ENCODE measurements at regions not wholly inside any gene's neighbourhood (a gene's known extent, or its start where the extent isn't known, plus 50 kb on each side); places are given as distances from the start of the nearest gene placed in this dataset.

DNA sequence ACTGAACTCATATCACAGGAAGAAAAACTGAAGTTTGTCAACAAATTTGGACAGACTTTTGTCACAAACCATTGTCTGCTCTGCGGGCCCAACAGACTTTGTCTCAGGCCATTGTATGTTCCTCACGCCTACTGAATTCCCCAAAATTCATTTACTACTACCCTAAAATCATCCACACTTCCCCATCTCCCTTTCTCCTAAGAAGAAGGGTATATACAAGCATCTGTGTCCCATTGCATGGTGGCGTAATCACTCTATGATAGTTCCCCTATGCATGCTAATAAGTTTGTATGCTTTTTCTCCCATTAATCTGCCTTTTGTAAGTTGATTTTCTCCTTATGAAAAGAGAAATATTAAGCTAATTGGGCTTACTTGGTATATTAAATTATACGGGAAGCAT lies 54.9 kb upstream of the ATF3 start:
- no peak overlapping the region for H3K27ac ChIP-seq
- TF ChIP-seq, protein P1, sequence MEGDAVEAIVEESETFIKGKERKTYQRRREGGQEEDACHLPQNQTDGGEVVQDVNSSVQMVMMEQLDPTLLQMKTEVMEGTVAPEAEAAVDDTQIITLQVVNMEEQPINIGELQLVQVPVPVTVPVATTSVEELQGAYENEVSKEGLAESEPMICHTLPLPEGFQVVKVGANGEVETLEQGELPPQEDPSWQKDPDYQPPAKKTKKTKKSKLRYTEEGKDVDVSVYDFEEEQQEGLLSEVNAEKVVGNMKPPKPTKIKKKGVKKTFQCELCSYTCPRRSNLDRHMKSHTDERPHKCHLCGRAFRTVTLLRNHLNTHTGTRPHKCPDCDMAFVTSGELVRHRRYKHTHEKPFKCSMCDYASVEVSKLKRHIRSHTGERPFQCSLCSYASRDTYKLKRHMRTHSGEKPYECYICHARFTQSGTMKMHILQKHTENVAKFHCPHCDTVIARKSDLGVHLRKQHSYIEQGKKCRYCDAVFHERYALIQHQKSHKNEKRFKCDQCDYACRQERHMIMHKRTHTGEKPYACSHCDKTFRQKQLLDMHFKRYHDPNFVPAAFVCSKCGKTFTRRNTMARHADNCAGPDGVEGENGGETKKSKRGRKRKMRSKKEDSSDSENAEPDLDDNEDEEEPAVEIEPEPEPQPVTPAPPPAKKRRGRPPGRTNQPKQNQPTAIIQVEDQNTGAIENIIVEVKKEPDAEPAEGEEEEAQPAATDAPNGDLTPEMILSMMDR (conservative IDR thresholded peaks at IDR 0.05), result no peak

DNA sequence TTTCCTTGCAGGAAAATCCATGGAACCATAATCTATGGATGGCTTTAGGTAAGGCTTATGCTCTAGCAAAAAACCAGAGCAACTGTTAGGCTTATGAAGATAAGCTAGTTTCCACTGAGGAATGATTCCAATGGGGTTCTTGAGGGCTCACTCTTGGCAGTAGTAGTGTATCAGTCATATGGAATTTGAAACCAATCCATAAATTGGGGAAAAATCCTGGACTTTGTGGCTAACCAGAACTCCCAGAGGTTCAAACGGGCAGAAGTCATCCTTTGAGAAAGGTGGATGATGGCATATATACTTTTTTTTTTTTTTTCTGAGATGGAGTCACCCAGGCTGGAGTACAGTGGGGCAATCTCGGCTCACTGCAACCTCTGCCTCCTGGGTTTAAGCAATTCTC lies 54.2 kb upstream of the ATF3 start:
- H3K27ac ChIP-seq, result no peak overlapping the region
- TF ChIP-seq, protein P1 (conservative IDR thresholded peaks at IDR 0.05), result no peak

DNA sequence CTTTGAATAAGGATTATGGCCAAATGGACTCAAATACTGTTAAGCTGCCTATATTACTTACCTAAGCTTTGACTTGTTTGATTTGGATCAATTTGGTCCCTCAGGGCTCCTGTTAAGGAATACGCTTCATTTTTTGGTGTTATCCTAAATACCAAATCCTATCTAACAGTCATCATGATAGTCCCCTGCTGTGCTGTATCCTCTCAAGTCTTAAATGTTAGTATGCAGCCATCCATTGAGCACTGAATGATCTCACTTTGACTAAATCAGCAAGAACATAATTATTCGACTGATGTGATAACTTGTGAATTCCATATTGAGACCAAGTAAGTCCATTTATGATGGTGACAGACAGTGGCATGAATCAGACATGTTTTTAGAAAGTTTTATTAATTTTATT lies 53.1 kb upstream of the ATF3 start:
- TF ChIP-seq, protein P1 (conservative IDR thresholded peaks at IDR 0.05), result no peak
- H3K27ac ChIP-seq, result no peak overlapping the region

DNA sequence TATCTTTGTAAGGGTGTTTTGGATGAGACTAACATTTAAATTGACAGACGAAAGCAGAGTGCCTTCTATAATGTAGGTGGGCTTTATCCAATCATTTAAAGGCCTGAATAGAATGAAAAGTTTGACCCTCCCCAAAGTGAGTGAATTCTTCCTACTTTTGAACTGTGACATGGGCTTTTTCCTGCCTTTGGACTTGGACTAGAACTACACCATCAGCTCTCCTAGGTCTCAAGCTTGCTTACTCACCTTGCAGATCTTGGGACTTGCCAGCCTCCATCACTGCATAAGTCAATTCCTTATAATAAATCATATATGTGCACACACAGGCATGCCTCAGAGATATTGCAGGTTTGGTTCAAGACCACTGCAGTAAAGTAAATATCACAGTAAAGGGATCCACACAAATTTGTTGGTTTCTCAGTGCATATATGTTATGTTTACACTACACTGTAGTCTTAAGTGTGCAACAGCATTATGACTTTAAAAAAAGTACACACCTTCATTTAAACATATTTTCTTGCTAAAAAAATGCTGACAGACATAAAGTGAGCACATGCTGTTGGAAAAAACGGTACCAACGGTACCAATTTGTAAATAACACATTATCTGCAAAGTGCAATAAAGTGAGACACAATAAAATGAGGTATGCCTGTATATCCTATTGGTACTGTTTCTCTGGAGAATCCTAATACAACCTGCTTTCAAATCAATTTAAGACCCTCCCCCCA lies 51.6 kb upstream of the ATF3 start:
- H3K27ac ChIP-seq, result no peak overlapping the region
- TF ChIP-seq, protein P1 (conservative IDR thresholded peaks at IDR 0.05), result no peak

DNA sequence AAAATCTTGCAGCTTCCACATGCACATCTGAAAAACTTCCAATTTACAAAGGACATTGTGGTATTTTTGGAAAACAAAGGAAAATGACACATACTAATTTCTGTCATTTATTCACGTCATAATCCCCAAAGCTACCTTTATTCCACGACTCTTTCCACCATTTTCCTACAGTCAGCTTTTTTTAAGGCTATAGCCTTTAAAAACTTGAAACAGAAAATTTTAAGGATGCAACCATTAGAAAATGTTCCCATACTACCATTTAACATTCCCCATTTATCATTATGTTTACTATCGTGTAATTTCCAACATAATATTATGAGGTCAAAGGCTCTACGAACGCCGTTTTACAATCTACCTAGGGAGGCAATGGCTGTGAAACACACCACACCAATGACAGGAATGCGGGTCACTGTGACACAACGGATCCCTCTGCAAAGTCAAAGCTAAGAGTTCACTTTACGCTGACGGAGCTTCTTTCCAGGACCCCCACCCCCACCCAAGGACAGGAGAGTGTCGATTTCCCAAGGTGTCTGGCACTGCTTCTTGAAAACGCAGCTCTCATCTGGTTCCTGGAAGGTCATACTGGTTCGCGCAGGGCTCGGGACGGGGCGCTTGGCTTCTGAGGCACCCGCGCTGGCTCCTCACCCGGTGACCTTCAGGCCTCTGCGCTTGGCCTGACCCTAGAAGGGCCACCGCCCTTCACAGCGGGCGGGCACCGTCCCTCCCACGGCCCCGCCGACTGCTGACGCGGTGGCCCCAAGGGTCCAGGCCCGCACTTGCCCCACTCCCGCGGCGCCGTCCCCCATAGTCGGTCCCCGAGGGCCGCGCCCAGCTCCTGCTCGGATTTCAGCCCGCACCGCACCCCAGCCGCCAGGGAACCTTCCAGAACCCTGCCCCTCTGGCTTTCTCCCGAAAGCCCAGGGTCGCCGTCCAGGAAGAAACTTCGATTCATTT lies 50.5 kb upstream of the ATF3 start:
- TF ChIP-seq, protein P1 (conservative IDR thresholded peaks at IDR 0.05), result no peak
- peak overlapping the region; percentile 70; the same call in 1 of the 2 replicates for H3K27ac ChIP-seq

DNA sequence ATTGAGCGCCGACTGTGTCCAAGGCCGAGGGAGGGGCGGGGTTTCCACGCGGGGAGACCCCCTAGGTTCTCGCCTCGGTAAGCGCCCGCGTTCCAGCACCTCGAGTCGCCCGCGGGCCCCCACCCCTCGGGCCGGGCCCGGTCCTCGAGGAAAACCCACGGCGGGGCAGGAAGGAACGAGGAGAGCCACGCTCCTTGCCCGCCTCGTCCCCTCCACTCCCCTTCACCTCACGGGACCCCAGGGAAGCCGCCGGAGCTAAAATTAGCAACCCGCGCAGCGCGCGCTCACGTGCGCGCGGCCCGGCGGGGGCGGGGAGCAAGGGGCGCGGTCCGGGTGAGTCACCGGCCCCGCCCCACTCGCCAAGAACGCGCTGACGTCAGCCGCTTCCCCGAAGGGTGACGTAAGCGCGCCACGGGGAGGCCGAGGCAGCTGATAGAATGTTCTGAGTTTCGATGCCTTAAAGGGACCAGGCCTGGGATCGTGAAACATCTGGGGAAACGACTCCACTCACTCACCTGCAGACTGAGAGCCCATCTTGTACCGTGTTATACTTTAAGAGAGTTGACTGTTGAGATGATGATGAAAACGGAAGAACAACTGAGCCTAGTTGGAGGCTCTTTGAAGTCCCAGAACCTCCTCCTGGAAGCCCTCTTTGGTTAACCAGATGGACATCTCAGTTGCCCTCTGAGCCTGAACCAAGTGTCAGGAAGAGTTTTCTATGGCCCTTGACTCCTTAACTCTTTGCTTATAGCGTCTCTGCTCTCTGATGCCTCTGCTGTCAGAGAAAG lies 49.7 kb upstream of the ATF3 start:
- TF ChIP-seq, protein P1 (conservative IDR thresholded peaks at IDR 0.05), result no peak
- peak overlapping the region; percentile 70; the same call in 1 of the 2 replicates for H3K27ac ChIP-seq

All from VCaP (cell line).